Endothelial cell of umbilical vein (primary cell): ENCODE measurements at regions not wholly inside any gene's neighbourhood (a gene's known extent, or its start where the extent isn't known, plus 50 kb on each side); places are given as distances from the start of the nearest gene placed in this dataset.

Experiments used
- BruUV-seq: library from RNA; stranded (reverse); fragments of 400-500 nt; replicated peaks from 2 replicates; lab custom pipeline; 2021; lab: Mats Ljungman, UMichigan
- CTCF ChIA-PET: fragments of 300-600, 350-600 bp; sonication (Branson Sonifier 250); formaldehyde crosslinking; loops from one replicate; lab custom pipeline; 2021; ENCODE audit warnings: antibody characterized with exemption, inconsistent platforms; lab: Charles Lee
- POLR2A ChIA-PET: fragments of 300-600, 350-600 bp; sonication (Branson Sonifier 250); formaldehyde crosslinking; loops from one replicate; lab custom pipeline; 2021; ENCODE audit warnings: antibody characterized with exemption, inconsistent platforms; lab: Charles Lee
- DNase-seq: peaks from one replicate; pipeline ENCODE4 v3.0.0-alpha.2; 2011; ENCODE audit warnings: low read depth, low spot score
- FAIRE-seq: peaks from 2 replicates; lab custom pipeline; 2011; peaks lifted over from hg19 to GRCh38; lab: Jason Lieb, UNC
- H2AFZ ChIP-seq: 2 replicates; pipeline ENCODE4 v1.6.0; 2012; ENCODE audit warnings: low read depth, low read length, control low read depth, inconsistent platforms
- H3K27ac ChIP-seq: 2 replicates; pipeline ENCODE4 v1.5.1; 2011; ENCODE audit warnings: low read depth, mild to moderate bottlenecking, control low read depth, low read length, moderate library complexity; ENCODE audit not compliant: insufficient read depth
- H3K27me3 ChIP-seq, 2 experiments: 2 replicates each; pipeline versions ENCODE4 v1.6.0 to v1.6.1; 2011; ENCODE audit warnings: low read length in 2 of 2, mixed read lengths in 1 of 2; ENCODE audit not compliant: control insufficient read depth in 2 of 2, insufficient read depth in 2 of 2
- H3K36me3 ChIP-seq, 2 experiments: 2 replicates in 1 of 2; 3 replicates in 1 of 2; pipeline ENCODE4 v1.5.1; 2011; ENCODE audit warnings: low read length in 2 of 2, mild to moderate bottlenecking in 1 of 2, moderate library complexity in 1 of 2; ENCODE audit not compliant: control insufficient read depth in 2 of 2, insufficient read depth in 2 of 2; ENCODE audit errors: extremely low read depth in 1 of 2
- H3K4me1 ChIP-seq: 3 replicates; pipeline ENCODE4 v1.5.1; 2011; ENCODE audit warnings: mild to moderate bottlenecking, low read length; ENCODE audit not compliant: control insufficient read depth, insufficient read depth; ENCODE audit errors: extremely low read depth
- H3K4me2 ChIP-seq: 2 replicates; pipeline ENCODE4 v1.6.1; 2011; ENCODE audit warnings: low read length, control low read depth, mixed read lengths; ENCODE audit not compliant: insufficient read depth
- H3K4me3 ChIP-seq, 3 experiments: fragments of 200-600 bp in 1 of 3; sonication (generic), shearing (Covaris generic) in 1 of 3; replicated peaks in 1 of 3; 2 replicates each; pipeline ENCODE4 v1.5.1; 2011 to 2016; ENCODE audit warnings: control low read depth in 3 of 3, low read length in 3 of 3, mild to moderate bottlenecking in 2 of 3, inconsistent platforms in 1 of 3, low read depth in 1 of 3, moderate library complexity in 1 of 3; ENCODE audit not compliant: insufficient read depth in 1 of 3
- H3K79me2 ChIP-seq: 2 replicates; pipeline ENCODE4 v1.6.0; 2012; ENCODE audit warnings: low read length, inconsistent platforms; ENCODE audit not compliant: control insufficient read depth, insufficient read depth
- H3K9ac ChIP-seq: replicated peaks from 2 replicates; pipeline ENCODE3; 2011; ENCODE audit warnings: low read length, control low read depth; ENCODE audit not compliant: insufficient read depth; ENCODE audit errors: extremely low read depth
- H3K9me1 ChIP-seq: replicated peaks from 3 replicates; pipeline ENCODE4 v1.6.0; 2011; ENCODE audit warnings: mild to moderate bottlenecking, low read length; ENCODE audit not compliant: control insufficient read depth, insufficient read depth; ENCODE audit errors: extremely low read depth
- H3K9me3 ChIP-seq: replicated peaks from 2 replicates; pipeline ENCODE4 v1.5.1; 2012; ENCODE audit warnings: low read length, inconsistent platforms; ENCODE audit not compliant: control insufficient read depth, insufficient read depth
- H4K20me1 ChIP-seq: replicated peaks from 2 replicates; pipeline ENCODE3; 2011; ENCODE audit warnings: mild to moderate bottlenecking, low read length; ENCODE audit not compliant: control insufficient read depth, insufficient read depth; ENCODE audit errors: extremely low read depth
- EZH2 ChIP-seq: IDR thresholded peaks from 2 replicates; pipeline ENCODE4 v1.6.1; 2012; ENCODE audit warnings: borderline replicate concordance, low read depth, mild to moderate bottlenecking, moderate library complexity, low read length, inconsistent platforms; ENCODE audit not compliant: severe bottlenecking
- FOS ChIP-seq: IDR thresholded peaks from 2 replicates; pipeline ENCODE4 v1.6.1; 2011; ENCODE audit warnings: mild to moderate bottlenecking, low read length, moderate library complexity, borderline replicate concordance; ENCODE audit not compliant: insufficient read depth
- GATA2 ChIP-seq: IDR thresholded peaks from 2 replicates; pipeline ENCODE4 v1.7.0; 2011; ENCODE audit warnings: low read depth, mild to moderate bottlenecking, moderate library complexity, mixed read lengths, low read length; ENCODE audit not compliant: insufficient read length, insufficient read depth
- JUN ChIP-seq: IDR thresholded peaks from 2 replicates; pipeline ENCODE4 v1.6.1; 2011; ENCODE audit warnings: borderline replicate concordance, low read depth; ENCODE audit not compliant: insufficient read length, insufficient read depth
- MAX ChIP-seq: IDR thresholded peaks from 2 replicates; pipeline ENCODE4 v1.6.1; 2011; ENCODE audit not compliant: insufficient read depth, insufficient read length
- MYC ChIP-seq: IDR thresholded peaks from one replicate; pipeline ENCODE4 v1.6.1; 2011; ENCODE audit warnings: mild to moderate bottlenecking, low read depth, low read length
- POLR2A ChIP-seq: IDR thresholded peaks from 2 replicates; pipeline ENCODE4 v1.6.1; 2012; ENCODE audit warnings: low read depth, mild to moderate bottlenecking, control low read depth, low read length
- POLR2AphosphoS5 ChIP-seq: IDR thresholded peaks from 2 replicates; pipeline ENCODE4 v1.6.1; 2012; ENCODE audit warnings: low read depth, mild to moderate bottlenecking, control low read depth, low read length, moderate library complexity; ENCODE audit not compliant: insufficient read depth
- dilution Hi-C: fragments of 300-500 bp; cut with MboI; formaldehyde crosslinking; loops from one replicate; pipeline ENCODE4 v1.15.0; 2019; ENCODE audit warnings: low sequenced_read_pairs; ENCODE audit not compliant: extremely low pct_ligation_motif_present
- intact Hi-C: fragments of 100-400 bp; cut with micrococcal nuclease; formaldehyde crosslinking; loops from one replicate; pipeline ENCODE4 v1.10.0; 2022
- TF ChIP-seq, protein P1 (sequence below), 2 donors: IDR thresholded peaks; 1 replicate in 1 of 2; 2 replicates in 1 of 2; pipeline ENCODE4 v1.5.1; 2011; ENCODE audit warnings: low read length in 2 of 2, mild to moderate bottlenecking in 2 of 2, moderate library complexity in 2 of 2, control low read depth in 1 of 2, inconsistent platforms in 1 of 2, low read depth in 1 of 2; ENCODE audit not compliant: insufficient read depth in 1 of 2; ENCODE audit errors: extremely low read depth in 1 of 2

DNA sequence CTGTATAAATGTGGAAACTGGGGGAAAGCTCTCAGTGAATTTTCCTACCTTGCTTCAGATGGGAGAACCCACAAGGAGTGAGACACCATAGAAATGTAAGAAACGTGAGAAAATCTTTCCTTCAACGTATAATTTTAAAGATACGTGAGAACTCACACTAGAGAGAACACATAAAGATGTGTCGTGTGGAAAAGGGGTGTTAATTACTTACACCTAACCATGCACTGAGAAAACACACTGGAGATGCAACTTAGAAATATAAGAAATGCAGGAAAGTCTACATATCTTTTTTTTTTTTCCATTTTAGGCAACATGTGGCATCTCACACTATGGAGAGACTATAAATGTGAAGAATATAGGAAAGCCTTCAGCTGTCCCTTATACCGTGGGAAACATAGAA is 352.9 kb upstream of the NETO1 start:
- H3K9me1 ChIP-seq: no peaks in the 10 kb centered on the region
- H3K9me3 ChIP-seq: peaks cover 9% of the 10 kb centered on the region
- H3K4me3 ChIP-seq: no peak overlapping the region
- no peaks in the 10 kb centered on the region for H3K27me3 ChIP-seq
- CTCF ChIA-PET: no interaction called here
- no peaks in the 10 kb centered on the region for H4K20me1 ChIP-seq
- FAIRE-seq (no peak), DNase-seq (no peak)
- dilution Hi-C loops (no loop called here), intact Hi-C loops (no loop called here)
- no peak overlapping the region for H2AFZ ChIP-seq
- H3K4me1 ChIP-seq: no peaks in the 10 kb centered on the region
- BruUV-seq: no TSS peak
- no peak overlapping the region for H3K4me2 ChIP-seq
- no peaks in the 10 kb centered on the region for H3K36me3 ChIP-seq
- no peak for TF ChIP-seq POLR2A
- TF ChIP-seq POLR2AphosphoS5: no peak
- TF ChIP-seq EZH2: no peak
- TF ChIP-seq, protein P1, sequence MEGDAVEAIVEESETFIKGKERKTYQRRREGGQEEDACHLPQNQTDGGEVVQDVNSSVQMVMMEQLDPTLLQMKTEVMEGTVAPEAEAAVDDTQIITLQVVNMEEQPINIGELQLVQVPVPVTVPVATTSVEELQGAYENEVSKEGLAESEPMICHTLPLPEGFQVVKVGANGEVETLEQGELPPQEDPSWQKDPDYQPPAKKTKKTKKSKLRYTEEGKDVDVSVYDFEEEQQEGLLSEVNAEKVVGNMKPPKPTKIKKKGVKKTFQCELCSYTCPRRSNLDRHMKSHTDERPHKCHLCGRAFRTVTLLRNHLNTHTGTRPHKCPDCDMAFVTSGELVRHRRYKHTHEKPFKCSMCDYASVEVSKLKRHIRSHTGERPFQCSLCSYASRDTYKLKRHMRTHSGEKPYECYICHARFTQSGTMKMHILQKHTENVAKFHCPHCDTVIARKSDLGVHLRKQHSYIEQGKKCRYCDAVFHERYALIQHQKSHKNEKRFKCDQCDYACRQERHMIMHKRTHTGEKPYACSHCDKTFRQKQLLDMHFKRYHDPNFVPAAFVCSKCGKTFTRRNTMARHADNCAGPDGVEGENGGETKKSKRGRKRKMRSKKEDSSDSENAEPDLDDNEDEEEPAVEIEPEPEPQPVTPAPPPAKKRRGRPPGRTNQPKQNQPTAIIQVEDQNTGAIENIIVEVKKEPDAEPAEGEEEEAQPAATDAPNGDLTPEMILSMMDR (IDR thresholded peaks at IDR 0.05; ENCODE audit: extremely low read depth in 1 of 2, insufficient read depth in 1 of 2, low read depth in 1 of 2, low read length in 2 of 2): no peak
- TF ChIP-seq MYC: no peak
- TF ChIP-seq MAX: no peak
- TF ChIP-seq FOS: no peak
- no peak for TF ChIP-seq GATA2
- no peak for TF ChIP-seq JUN
- H3K27ac ChIP-seq: no peak overlapping the region
- H3K9ac ChIP-seq: no peak overlapping the region
- POLR2A ChIA-PET: no interaction called here
- no peaks in the 10 kb centered on the region for H3K79me2 ChIP-seq
